GM11168 (cell line): ENCODE measurements at regions not wholly inside any gene's neighbourhood (a gene's known extent, or its start where the extent isn't known, plus 50 kb on each side); places are given as distances from the start of the nearest gene placed in this dataset.

Source experiments
- in situ Hi-C: fragments of 300-500 bp; cut with MboI; formaldehyde crosslinking; loops from one replicate; pipeline ENCODE4 v1.12.0; 2022; ENCODE audit warnings: low sequenced_read_pairs; ENCODE audit not compliant: unreplicated experiment

DNA sequence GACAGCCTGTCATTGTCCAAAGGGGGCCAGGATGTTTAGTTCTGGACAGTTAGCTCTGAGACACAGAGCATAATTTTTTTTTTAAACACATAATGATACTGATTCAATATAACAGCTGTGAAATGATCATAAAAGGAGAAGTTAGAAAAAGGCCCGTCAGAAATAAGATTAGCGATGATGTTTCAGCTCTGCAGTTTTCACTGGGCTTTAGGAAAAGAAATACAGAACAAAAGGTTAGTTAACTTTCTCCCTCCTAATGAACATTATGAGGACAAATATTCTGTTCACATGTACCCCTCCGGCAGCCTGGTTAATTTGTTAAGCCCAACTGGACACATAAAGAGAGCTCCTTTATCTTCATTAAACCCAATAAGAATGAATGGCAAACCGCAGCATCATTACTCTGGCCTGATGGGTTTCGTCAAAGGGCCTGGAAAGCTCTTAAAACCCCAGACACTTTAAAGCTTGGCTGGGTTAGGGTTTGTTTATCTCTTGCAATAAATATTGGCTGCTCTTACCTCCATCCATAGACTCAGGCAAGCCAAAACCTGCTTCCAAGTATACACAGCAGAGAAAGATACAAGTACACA is 394.6 kb downstream of the KIF16B start:
- in situ Hi-C loops, result no loop called here

- in situ Hi-C loops, result no loop called here
Measured at GRCh38 chr20:16175322-16175961, 397.8 kb downstream of the KIF16B start.

DNA sequence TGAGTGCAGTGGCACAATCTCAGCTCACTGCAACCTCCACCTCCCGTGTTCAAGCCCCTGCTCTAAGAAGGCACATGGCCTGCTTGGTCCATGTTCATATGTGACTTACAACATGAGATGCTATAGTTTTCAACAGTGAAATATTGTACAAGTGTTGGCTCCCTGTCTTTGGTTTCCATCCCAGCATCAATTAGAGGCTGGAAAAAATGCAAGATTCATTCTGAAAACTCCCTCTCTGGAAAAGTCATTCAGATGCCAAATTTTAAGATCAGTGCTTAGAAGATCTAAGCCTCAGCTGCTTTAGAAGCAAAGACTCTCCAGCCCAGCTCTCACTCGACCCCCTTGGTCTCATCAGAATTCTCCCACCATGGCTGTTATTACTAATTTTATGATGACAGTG is 398.9 kb downstream of the KIF16B start:
- in situ Hi-C loops, result no loop called here

DNA sequence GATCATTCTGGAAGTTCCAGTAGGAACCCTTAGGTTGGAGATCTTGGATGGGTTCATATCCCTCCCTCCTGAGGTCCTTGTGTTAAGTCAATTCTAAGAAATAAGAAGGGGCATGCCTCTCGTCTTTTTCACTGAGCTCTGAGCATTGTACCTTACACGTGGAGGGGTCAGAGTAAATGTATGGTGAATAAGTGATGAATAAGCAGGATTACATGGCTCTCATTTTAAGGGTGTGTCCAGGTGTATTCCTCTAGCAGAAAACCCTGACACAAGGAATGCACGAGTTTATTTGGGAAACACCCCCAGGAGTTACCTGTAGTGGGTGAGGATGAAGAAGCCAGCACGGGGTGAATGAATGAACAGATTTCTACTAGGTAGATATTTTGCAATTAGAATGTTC is 400.2 kb downstream of the KIF16B start:
- in situ Hi-C loops, result no loop called here

DNA sequence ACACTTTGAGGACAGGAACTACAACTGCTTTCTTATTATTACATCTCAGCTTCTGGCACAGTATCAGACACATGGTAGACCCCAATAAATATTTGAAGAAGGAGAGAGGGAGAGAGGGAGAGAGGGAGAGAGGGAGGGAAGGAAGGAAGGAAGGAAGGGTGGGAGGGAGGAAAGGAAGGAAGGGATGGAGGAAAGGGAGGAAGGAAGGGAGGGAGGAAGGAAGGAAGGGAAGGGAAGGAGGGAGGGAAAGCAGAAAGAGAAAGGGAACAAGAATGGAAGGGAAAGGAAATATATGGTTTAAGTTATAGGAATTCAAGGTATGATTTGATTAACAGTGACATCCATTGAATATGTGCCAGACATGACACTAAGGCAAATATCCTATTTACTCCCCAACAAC is 402.1 kb downstream of the KIF16B start:
- in situ Hi-C loops, result no loop called here

- in situ Hi-C loops, result no loop called here
Measured at GRCh38 chr20:16170406-16170971, 402.8 kb downstream of the KIF16B start.

DNA sequence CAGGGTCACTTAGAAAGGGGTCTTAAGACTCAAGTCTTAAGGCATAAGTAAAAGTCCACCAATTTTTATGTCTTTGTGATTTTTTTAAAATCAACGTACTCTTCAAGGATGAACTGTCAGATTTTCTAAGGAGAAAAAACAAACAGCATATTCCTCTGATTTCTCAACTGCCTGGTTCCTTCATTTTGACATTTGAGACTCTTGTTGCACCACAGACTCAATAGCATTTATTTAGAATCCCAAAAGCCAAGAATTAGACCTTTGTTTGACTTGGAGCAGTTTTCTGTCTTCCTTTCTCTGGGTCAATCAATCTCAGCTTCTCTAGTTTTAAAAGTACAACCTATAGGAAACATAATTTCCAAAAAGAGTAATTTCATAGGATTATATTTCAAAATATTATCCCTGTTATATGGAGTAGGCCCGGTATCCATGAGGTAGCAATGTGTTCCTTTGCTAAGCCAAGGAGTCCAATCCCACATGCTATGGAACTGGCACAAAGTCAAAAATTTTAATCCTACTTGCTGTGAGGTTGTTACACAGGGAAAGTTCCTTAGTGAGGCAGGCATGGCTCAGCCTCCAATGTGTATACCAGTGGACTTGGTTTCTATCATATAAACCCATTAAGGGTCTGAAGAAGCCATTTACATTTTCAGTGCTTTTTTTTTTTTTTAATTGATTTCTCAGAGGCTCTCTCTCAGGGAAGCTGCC is 405.7 kb downstream of the KIF16B start:
- in situ Hi-C loops, result no loop called here

GRCh38 chr20:16166737-16167136 is 406.5 kb downstream of the KIF16B start:
- in situ Hi-C loops, result no loop called here

DNA sequence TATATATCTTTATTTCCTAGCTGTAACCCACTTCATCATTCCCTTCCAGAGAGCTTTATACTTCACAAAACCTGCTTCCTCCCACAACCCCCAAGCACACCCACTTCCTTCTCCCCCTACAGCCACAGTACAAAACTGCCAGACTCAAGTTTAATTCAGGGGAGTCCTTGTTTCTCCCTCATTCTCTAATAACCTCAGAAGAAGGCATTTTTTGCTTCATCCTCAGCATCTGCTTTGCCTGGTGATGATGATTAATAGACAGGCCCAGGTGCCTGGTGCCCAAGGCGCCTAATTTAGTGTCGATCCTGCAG is 414.3 kb downstream of the KIF16B start:
- in situ Hi-C loops, result no loop called here

GRCh38 chr20:16158090-16158975 is 414.9 kb downstream of the KIF16B start:
- in situ Hi-C loops, result no loop called here

DNA sequence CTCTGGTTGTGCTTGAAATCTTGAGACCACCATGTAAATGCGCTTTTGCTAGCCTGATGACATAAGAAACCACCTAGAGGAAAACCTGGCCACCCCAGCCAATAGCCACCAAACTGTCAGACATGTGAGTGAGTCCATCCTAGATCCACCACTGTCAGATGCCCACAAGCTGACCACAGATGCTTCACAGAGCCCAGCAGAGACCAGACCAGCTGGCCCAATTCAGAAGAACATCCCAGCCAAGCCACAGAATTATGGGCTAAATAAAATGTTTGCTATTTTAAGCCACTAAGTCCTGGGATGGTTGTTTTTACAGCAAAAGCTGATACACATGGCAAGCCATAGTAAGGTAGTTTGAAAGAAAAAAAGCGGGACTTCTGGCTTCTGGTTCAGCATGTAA is 425.3 kb downstream of the KIF16B start:
- in situ Hi-C loops, result no loop called here

- in situ Hi-C loops, result no loop called here
Measured at GRCh38 chr20:16147216-16147615, 426.0 kb downstream of the KIF16B start.

- in situ Hi-C loops, result no loop called here
Measured at GRCh38 chr20:16145919-16146318, 427.3 kb downstream of the KIF16B start.

GRCh38 chr20:16143596-16143995 is 429.7 kb downstream of the KIF16B start:
- in situ Hi-C loops, result no loop called here

GRCh38 chr20:16135630-16136029 is 437.6 kb downstream of the KIF16B start:
- in situ Hi-C loops, result no loop called here

DNA sequence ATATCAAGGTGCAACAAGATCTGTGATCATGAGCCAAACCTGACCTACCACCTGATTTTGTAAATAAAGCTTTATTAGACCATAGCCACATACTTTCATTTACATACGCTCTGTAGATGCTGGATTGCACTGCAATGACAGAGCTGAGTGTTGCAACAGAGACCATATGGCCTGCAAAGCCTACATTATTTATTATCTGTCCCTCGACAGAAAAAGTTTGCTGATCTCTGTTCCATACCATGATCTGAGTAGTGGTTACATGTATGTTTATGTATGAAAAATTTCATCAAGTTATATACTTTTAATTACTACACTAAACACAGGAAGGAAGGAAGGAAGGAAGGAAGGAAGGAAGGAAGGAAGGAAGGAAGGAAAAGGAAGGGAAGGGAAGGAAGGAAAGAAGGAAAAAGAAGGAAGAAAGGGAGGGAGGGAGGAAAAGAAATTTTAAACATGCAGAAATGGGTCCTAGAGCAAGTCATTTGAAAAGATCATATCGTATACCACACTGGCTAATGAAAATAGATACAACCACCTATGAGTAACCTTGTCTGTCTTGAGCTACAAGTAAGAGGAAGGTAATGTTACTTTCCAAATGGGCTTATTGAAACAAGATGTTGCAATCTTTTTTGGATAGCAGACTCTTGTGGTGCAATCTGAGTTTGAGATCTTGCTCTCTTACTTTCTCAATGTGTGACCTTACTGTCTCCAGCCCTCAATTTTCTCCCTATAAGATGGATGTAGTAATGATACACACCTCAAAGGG is 441.0 kb downstream of the KIF16B start:
- in situ Hi-C loops, result no loop called here

- in situ Hi-C loops, result no loop called here
Measured at GRCh38 chr20:16129411-16129810, 443.8 kb downstream of the KIF16B start.

- in situ Hi-C loops, result no loop called here
Measured at GRCh38 chr20:16128538-16129106, 444.6 kb downstream of the KIF16B start.

DNA sequence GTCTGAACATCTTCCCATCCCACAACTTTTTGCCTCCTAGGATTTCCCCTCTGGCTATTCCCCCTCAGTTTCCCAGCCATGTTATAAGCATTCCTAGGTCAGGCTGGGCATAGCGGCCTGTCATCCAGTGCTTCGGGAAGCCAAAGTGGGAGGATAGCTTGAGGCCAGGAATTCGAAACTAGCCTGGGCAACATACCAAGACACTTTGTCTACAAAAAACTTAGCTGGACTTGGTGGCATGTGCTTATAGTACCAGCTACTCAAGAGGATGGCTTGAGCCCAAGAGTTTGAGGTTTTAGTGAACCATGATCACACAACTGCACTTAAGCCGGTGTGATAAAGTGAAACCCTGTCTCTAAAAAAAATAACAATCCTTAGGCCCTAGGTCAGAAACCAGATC is 447.4 kb downstream of the KIF16B start:
- in situ Hi-C loops, result no loop called here
